GM23248 (cell line): ENCODE measurements at regions not wholly inside any gene's neighbourhood (a gene's known extent, or its start where the extent isn't known, plus 50 kb on each side); places are given as distances from the start of the nearest gene placed in this dataset.

Experiments
- DNase-seq: peaks from one replicate; pipeline ENCODE4 v3.0.0-alpha.2; 2015
- H2AFZ ChIP-seq: fragments of 200-600 bp; sonication (generic); 2 replicates; pipeline ENCODE4 v1.6.1; 2016; ENCODE audit warnings: antibody characterized with exemption
- H3F3A ChIP-seq: fragments of 200-600 bp; sonication (generic); 2 replicates; pipeline ENCODE4 v1.6.1; 2016; ENCODE audit warnings: mild to moderate bottlenecking, antibody characterized with exemption, mixed run types; ENCODE audit not compliant: insufficient read depth
- H3K27ac ChIP-seq: fragments of 200-600 bp; sonication (generic); 2 replicates; pipeline ENCODE4 v1.5.1; 2016; ENCODE audit warnings: mild to moderate bottlenecking
- H3K27me3 ChIP-seq: fragments of 200-600 bp; sonication (generic); replicated peaks from 2 replicates; pipeline ENCODE4 v1.6.1; 2016; ENCODE audit warnings: mild to moderate bottlenecking; ENCODE audit not compliant: insufficient read depth
- H3K36me3 ChIP-seq: fragments of 200-600 bp; sonication (generic); 2 replicates; pipeline ENCODE4 v1.6.1; 2016; ENCODE audit warnings: low read depth, mild to moderate bottlenecking
- H3K4me1 ChIP-seq: fragments of 200-600 bp; sonication (generic); 2 replicates; pipeline ENCODE4 v1.6.1; 2016; ENCODE audit warnings: mild to moderate bottlenecking; ENCODE audit not compliant: insufficient read depth
- H3K4me2 ChIP-seq: fragments of 200-600 bp; sonication (generic); one replicate; pipeline ENCODE4 v1.6.1; 2016; ENCODE audit warnings: mild to moderate bottlenecking; ENCODE audit not compliant: unreplicated experiment
- H3K4me3 ChIP-seq: fragments of 200-600 bp; sonication (generic); 2 replicates; pipeline ENCODE4 v1.5.1; 2016; ENCODE audit warnings: mild to moderate bottlenecking
- H3K79me2 ChIP-seq: fragments of 200-600 bp; sonication (generic); 2 replicates; pipeline ENCODE4 v1.6.1; 2016; ENCODE audit warnings: mild to moderate bottlenecking; ENCODE audit not compliant: insufficient read depth
- H3K9ac ChIP-seq: fragments of 200-600 bp; sonication (generic); 2 replicates; pipeline ENCODE4 v1.6.1; 2016; ENCODE audit warnings: mild to moderate bottlenecking
- H3K9me2 ChIP-seq: fragments of 200-600 bp; sonication (generic); 2 replicates; pipeline ENCODE4 v1.6.1; 2016; ENCODE audit warnings: mixed run types, mild to moderate bottlenecking, moderate library complexity; ENCODE audit not compliant: insufficient read depth
- H3K9me3 ChIP-seq: fragments of 200-600 bp; sonication (generic); one replicate; pipeline ENCODE4 v1.6.1; 2017; ENCODE audit warnings: low read depth
- H4K20me1 ChIP-seq: fragments of 200-600 bp; sonication (generic); 2 replicates; pipeline ENCODE4 v1.6.0; 2016; ENCODE audit not compliant: insufficient read depth
- EZH2 ChIP-seq: fragments of 200-600 bp; sonication (generic); IDR thresholded peaks from 2 replicates; pipeline ENCODE4 v1.6.1; 2018; ENCODE audit warnings: antibody characterized with exemption, mild to moderate bottlenecking; ENCODE audit not compliant: insufficient read depth, poor library complexity, severe bottlenecking
- EZH2phosphoT487 ChIP-seq: fragments of 200-600 bp; sonication (generic); IDR thresholded peaks from 2 replicates; pipeline ENCODE4 v1.6.1; 2018; ENCODE audit warnings: antibody characterized with exemption, moderate library complexity, mild to moderate bottlenecking, low read depth; ENCODE audit not compliant: insufficient read depth
- WGBS, 2 experiments: methylation state at CpG; one replicate each; pipeline ENCODE4 v1.1.6; 2015 to 2017; ENCODE audit warnings: low lambda C conversion rate in 2 of 2, low coverage in 1 of 2; ENCODE audit errors: missing lambda C conversion rate in 2 of 2; 5-methylcytosine and 5-hydroxymethylcytosine counted together
- in situ Hi-C: fragments of 300-500 bp; cut with MboI; formaldehyde crosslinking; loops from 2 replicates; pipeline ENCODE4 v1.15.0; 2020

- Histone ChIP-seq H3K9me2 (no peaks in the 10 kb centered on the region), H2AFZ (no peak overlapping the region), H3K4me3 (no peak overlapping the region), H3K9ac (no peak overlapping the region), H3K4me1 (peaks cover 7% of the 10 kb centered on the region; the same call in 1 of the 2 replicates), H3K27ac (no peak overlapping the region), H3K4me2 (no peak overlapping the region), H3F3A (0 out of 2 replicates have a peak, but pooled peaks cover 4% of the 10 kb centered on the region), H3K27me3 (no peaks in the 10 kb centered on the region), H3K36me3 (no peaks in the 10 kb centered on the region), H4K20me1 (no peaks in the 10 kb centered on the region), H3K79me2 (no peaks in the 10 kb centered on the region), H3K9me3 (no peaks in the 10 kb centered on the region)
- in situ Hi-C loops = no loop called here
- TF ChIP-seq EZH2 = no peak
- TF ChIP-seq EZH2phosphoT487 = no peak
- WGBS, 2 experiments = 87 to 94% methylated on average over 4 of the region's 4 CpGs
- no peak for DNase-seq
These were observed 249.0 kb upstream of the ZNF608 start for GRCh38 chr5:124995421-124995820.

DNA sequence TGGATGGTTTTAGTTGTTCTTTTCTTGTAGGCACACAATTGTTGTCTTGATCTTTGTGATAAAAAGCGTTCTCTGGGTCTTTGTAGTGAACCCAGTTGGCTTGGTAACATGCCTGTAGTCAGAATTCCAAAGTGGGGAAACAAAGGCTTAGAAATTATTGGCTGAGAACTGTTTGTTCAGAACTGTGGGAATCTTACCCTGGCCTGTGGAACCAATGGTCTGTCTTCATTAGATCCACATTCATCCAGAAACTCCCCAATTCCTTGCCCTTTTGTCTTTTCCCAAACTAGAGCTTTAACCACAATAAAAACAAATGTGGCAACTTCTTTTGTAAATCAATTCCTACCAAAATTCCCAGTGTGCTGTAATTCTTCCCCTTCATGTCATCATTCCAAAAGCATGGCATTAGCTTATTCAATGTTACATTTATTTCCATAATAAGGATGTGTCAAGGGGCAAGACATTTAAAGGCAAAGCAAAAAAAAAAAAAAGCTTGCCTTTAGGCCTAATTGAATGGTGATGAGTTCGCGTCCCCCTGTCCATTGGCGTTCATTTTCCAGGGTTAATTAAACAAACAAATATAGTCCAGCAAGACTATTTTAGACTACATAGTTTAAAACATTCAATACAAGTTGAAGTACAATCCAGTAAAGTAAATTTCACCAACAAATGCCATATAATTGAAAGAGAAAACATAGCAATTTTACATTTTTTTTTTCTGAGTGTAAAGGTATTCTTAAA lies 249.8 kb upstream of the ZNF608 start:
- DNase-seq = no peak
- H3K9ac ChIP-seq = no peak overlapping the region

GRCh38 chr5:124996764-124997077 lies 250.3 kb upstream of the ZNF608 start:
- no peaks in the 10 kb centered on the region for H3K27me3 ChIP-seq
- H3K4me2 ChIP-seq = no peak overlapping the region
- H2AFZ ChIP-seq = no peak overlapping the region
- no peak overlapping the region for H3K27ac ChIP-seq
- in situ Hi-C loops = no loop called here
- 0 out of 2 replicates have a peak, but pooled peaks cover 4% of the 10 kb centered on the region for H3F3A ChIP-seq
- DNase-seq = peak; percentile 12
- no peaks in the 10 kb centered on the region for H3K9me2 ChIP-seq
- WGBS, 2 experiments = 71 to 72% methylated on average over 3 of the region's 3 CpGs
- no peaks in the 10 kb centered on the region for H3K79me2 ChIP-seq
- no peaks in the 10 kb centered on the region for H3K9me3 ChIP-seq
- no peaks in the 10 kb centered on the region for H3K36me3 ChIP-seq
- H3K9ac ChIP-seq = no peak overlapping the region
- TF ChIP-seq EZH2phosphoT487 (no peak), EZH2 (no peak)
- peaks cover 7% of the 10 kb centered on the region; the same call in 1 of the 2 replicates for H3K4me1 ChIP-seq
- H3K4me3 ChIP-seq = no peak overlapping the region
- H4K20me1 ChIP-seq = no peaks in the 10 kb centered on the region

More for the DNA sequence above, 249.8 kb upstream of the ZNF608 start:
- H3K27me3 ChIP-seq = no peaks in the 10 kb centered on the region
- TF ChIP-seq EZH2phosphoT487 = no peak
- no peak for TF ChIP-seq EZH2
- no peaks in the 10 kb centered on the region for H3K9me2 ChIP-seq
- H3F3A ChIP-seq = 0 out of 2 replicates have a peak, but pooled peaks cover 4% of the 10 kb centered on the region
- no peaks in the 10 kb centered on the region for H3K9me3 ChIP-seq
- H3K79me2 ChIP-seq = no peaks in the 10 kb centered on the region
- H2AFZ ChIP-seq = no peak overlapping the region
- H3K4me2 ChIP-seq = no peak overlapping the region
- in situ Hi-C loops = no loop called here
- H3K27ac ChIP-seq = no peak overlapping the region
- 89 to 90% methylated on average over 4 of the region's 4 CpGs for WGBS, 2 experiments
- peaks cover 7% of the 10 kb centered on the region; the same call in 1 of the 2 replicates for H3K4me1 ChIP-seq
- H4K20me1 ChIP-seq = no peaks in the 10 kb centered on the region
- H3K4me3 ChIP-seq = no peak overlapping the region
- no peaks in the 10 kb centered on the region for H3K36me3 ChIP-seq

DNA sequence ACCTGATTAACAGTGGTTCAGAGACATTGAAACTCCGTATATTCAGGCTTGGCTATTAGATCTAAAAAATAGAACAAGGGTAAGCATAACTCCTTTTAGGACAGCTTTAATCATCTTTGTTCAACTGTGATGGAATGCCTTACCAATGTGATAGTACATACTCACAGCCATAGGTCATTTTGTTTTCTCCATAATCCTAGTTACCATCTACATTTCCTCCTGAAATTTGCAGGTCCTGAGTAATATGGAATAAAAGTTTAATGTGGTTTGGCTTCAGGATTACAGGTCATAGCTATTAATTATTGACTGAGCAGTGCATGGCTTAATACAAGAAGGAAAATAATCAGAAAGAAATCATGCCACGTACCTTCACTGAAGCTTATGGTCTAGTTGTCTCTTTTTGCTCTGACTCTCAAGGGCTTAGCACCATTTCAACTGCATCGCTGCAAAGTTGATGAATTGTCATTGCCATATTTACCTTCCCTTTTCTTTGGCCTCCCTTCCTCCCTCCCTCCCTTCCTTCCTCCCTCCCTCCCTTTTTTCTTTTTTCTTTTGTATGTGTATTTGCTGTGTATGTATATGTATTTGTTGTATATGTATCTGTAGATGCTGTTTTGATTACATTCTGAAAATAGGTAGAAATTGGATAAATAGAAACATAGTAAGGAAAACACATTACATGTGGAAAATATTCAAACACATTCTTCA lies 250.9 kb upstream of the ZNF608 start:
- 81 to 86% methylated on average over 3 of the region's 3 CpGs for WGBS, 2 experiments
- Histone ChIP-seq H3K9me2 (no peaks in the 10 kb centered on the region), H3K27me3 (no peaks in the 10 kb centered on the region), H3K4me1 (peaks cover 7% of the 10 kb centered on the region; the same call in 1 of the 2 replicates), H3K36me3 (no peaks in the 10 kb centered on the region), H3K79me2 (no peaks in the 10 kb centered on the region), H4K20me1 (no peaks in the 10 kb centered on the region), H2AFZ (no peak overlapping the region), H3K4me2 (no peak overlapping the region), H3K4me3 (no peak overlapping the region), H3K9ac (no peak overlapping the region), H3K27ac (no peak overlapping the region), H3K9me3 (no peaks in the 10 kb centered on the region), H3F3A (0 out of 2 replicates have a peak, but pooled peaks cover 4% of the 10 kb centered on the region)
- in situ Hi-C loops = no loop called here
- DNase-seq = peak; percentile 10
- TF ChIP-seq EZH2phosphoT487 = no peak
- no peak for TF ChIP-seq EZH2
